ENCODE measurements at regions not wholly inside any gene's neighbourhood (a gene's known extent, or its start where the extent isn't known, plus 50 kb on each side); places are given as distances from the start of the nearest gene placed in this dataset.

GRCh38 chr5:164132358-164132757 is 626.9 kb downstream of the MAT2B start:
- Histone ChIP-seq H2AFZ (ENCODE audit: low read depth, low read length) (no peak overlapping the region), H3K4me3 (ENCODE audit: low read length) (no peak overlapping the region), H4K20me1 (ENCODE audit: insufficient read depth) (no peaks in the 10 kb centered on the region), H3K9me2 (ENCODE audit: insufficient read depth, low read length) (no peaks in the 10 kb centered on the region), H3K4me2 (ENCODE audit: low read length) (no peak overlapping the region), H3K27ac (ENCODE audit: low read length) (no peak overlapping the region), H3K36me3 (ENCODE audit: insufficient read depth, low read length) (no peaks in the 10 kb centered on the region), H3K27me3 (ENCODE audit: insufficient read depth, low read depth, low read length) (no peaks in the 10 kb centered on the region), H3K9ac (ENCODE audit: low read length) (no peak overlapping the region), H3K79me2 (replicated peaks; ENCODE audit: insufficient read depth, low read length) (no peaks in the 10 kb centered on the region), H3K9me3 (ENCODE audit: low read length) (peaks cover 7% of the 10 kb centered on the region), H3F3A (ENCODE audit: insufficient read depth, low read length, poor library complexity, severe bottlenecking) (no peaks in the 10 kb centered on the region)
- TF ChIP-seq POLR2AphosphoS5 (IDR thresholded peaks at IDR 0.05) = no peak
- TF ChIP-seq RAD21 (conservative IDR thresholded peaks at IDR 0.05) = no peak
- no peak for TF ChIP-seq SMC3 (conservative IDR thresholded peaks at IDR 0.05; ENCODE audit: poor library complexity)
- no peak for TF ChIP-seq TAF1 (IDR thresholded peaks at IDR 0.05; ENCODE audit: low read depth)
- TF ChIP-seq EP300 (conservative IDR thresholded peaks at IDR 0.05; ENCODE audit: poor library complexity, severe bottlenecking) = no peak
- TF ChIP-seq REST (IDR thresholded peaks at IDR 0.05; ENCODE audit: borderline replicate concordance) = no peak

GRCh38 chr5:164137095-164137494 is 631.7 kb downstream of the MAT2B start:
- no peak overlapping the region for H3K4me3 ChIP-seq (ENCODE audit: low read length)

More at GRCh38 chr5:164137095-164137494, 631.7 kb downstream of the MAT2B start:
- Histone ChIP-seq H4K20me1 (ENCODE audit: insufficient read depth) (no peaks in the 10 kb centered on the region), H3F3A (ENCODE audit: insufficient read depth, low read length, poor library complexity, severe bottlenecking) (no peaks in the 10 kb centered on the region), H3K4me2 (ENCODE audit: low read length) (no peak overlapping the region), H3K9ac (ENCODE audit: low read length) (no peak overlapping the region), H3K27me3 (ENCODE audit: insufficient read depth, low read depth, low read length) (no peaks in the 10 kb centered on the region), H3K27ac (ENCODE audit: low read length) (no peak overlapping the region), H3K9me3 (ENCODE audit: low read length) (peaks cover 6% of the 10 kb centered on the region), H3K36me3 (ENCODE audit: insufficient read depth, low read length) (no peaks in the 10 kb centered on the region), H3K79me2 (replicated peaks; ENCODE audit: insufficient read depth, low read length) (no peaks in the 10 kb centered on the region), H3K9me2 (ENCODE audit: insufficient read depth, low read length) (no peaks in the 10 kb centered on the region), H2AFZ (ENCODE audit: low read depth, low read length) (no peak overlapping the region)
- TF ChIP-seq EZH2 (IDR thresholded peaks at IDR 0.05; ENCODE audit: borderline replicate concordance, insufficient read depth, low read length, poor library complexity, severe bottlenecking) = no peak
- no peak for TF ChIP-seq RAD21 (conservative IDR thresholded peaks at IDR 0.05)
- no peak for TF ChIP-seq REST (IDR thresholded peaks at IDR 0.05; ENCODE audit: borderline replicate concordance)
- no peak for TF ChIP-seq EP300 (conservative IDR thresholded peaks at IDR 0.05; ENCODE audit: poor library complexity, severe bottlenecking)
- TF ChIP-seq CTCF (IDR thresholded peaks at IDR 0.05; ENCODE audit: poor library complexity, severe bottlenecking) = no peak
- no peak for TF ChIP-seq MXI1 (conservative IDR thresholded peaks at IDR 0.05; ENCODE audit: poor library complexity, severe bottlenecking)
- no peak for TF ChIP-seq POLR2AphosphoS5 (IDR thresholded peaks at IDR 0.05)
- TF ChIP-seq SMC3 (conservative IDR thresholded peaks at IDR 0.05; ENCODE audit: poor library complexity) = no peak
- TF ChIP-seq TAF1 (IDR thresholded peaks at IDR 0.05; ENCODE audit: low read depth) = no peak
